IPS-18a (cell line): ENCODE measurements at regions not wholly inside any gene's neighbourhood (a gene's known extent, or its start where the extent isn't known, plus 50 kb on each side); places are given as distances from the start of the nearest gene placed in this dataset.
"Not testable (repeated sequence)": the region's sequence is repeated elsewhere in the genome, so short reads cannot be mapped to it uniquely, and the experiment has no call there.

Source experiments
- H3K27ac ChIP-seq: one replicate; pipeline ENCODE4 v1.5.1; 2013; ENCODE audit warnings: low read length
- H3K27me3 ChIP-seq: one replicate; pipeline ENCODE4 v1.6.1; 2013; ENCODE audit warnings: mild to moderate bottlenecking, low read length; ENCODE audit not compliant: control insufficient read depth, insufficient read depth
- H3K36me3 ChIP-seq: one replicate; pipeline ENCODE4 v1.6.1; 2013; ENCODE audit warnings: low read depth, low read length; ENCODE audit not compliant: control insufficient read depth
- H3K4me1 ChIP-seq: one replicate; pipeline ENCODE4 v1.6.1; 2013; ENCODE audit warnings: low read depth, low read length; ENCODE audit not compliant: control insufficient read depth
- H3K4me3 ChIP-seq: one replicate; pipeline ENCODE4 v1.5.1; 2013; ENCODE audit warnings: low read length
- H3K9ac ChIP-seq: one replicate; pipeline ENCODE4 v1.6.1; 2013; ENCODE audit warnings: mild to moderate bottlenecking, low read length, moderate library complexity
- H3K9me3 ChIP-seq: one replicate; pipeline ENCODE4 v1.6.1; 2013; ENCODE audit warnings: low read depth, low read length; ENCODE audit not compliant: control insufficient read depth

GRCh38 chr9:30010691-30011090 is 2373.8 kb upstream of the ACO1 start:
- Histone ChIP-seq H3K4me3 (no peak overlapping the region), H3K9ac (no peak overlapping the region), H3K9me3 (no peaks in the 10 kb centered on the region), H3K4me1 (no peaks in the 10 kb centered on the region), H3K27me3 (no peaks in the 10 kb centered on the region), H3K27ac (no peak overlapping the region), H3K36me3 (no peaks in the 10 kb centered on the region)

GRCh38 chr9:30012622-30013021 is 2371.8 kb upstream of the ACO1 start:
- Histone ChIP-seq H3K4me1 (no peaks in the 10 kb centered on the region), H3K27me3 (no peaks in the 10 kb centered on the region), H3K36me3 (no peaks in the 10 kb centered on the region), H3K4me3 (no peak overlapping the region), H3K27ac (no peak overlapping the region), H3K9ac (no peak overlapping the region), H3K9me3 (no peaks in the 10 kb centered on the region)

GRCh38 chr9:30015073-30015472 is 2369.4 kb upstream of the ACO1 start:
- no peaks in the 10 kb centered on the region for H3K36me3 ChIP-seq
- H3K4me3 ChIP-seq: no peak overlapping the region
- no peaks in the 10 kb centered on the region for H3K9me3 ChIP-seq
- H3K27me3 ChIP-seq: no peaks in the 10 kb centered on the region
- no peak overlapping the region for H3K27ac ChIP-seq
- H3K4me1 ChIP-seq: no peaks in the 10 kb centered on the region
- H3K9ac ChIP-seq: no peak overlapping the region

DNA sequence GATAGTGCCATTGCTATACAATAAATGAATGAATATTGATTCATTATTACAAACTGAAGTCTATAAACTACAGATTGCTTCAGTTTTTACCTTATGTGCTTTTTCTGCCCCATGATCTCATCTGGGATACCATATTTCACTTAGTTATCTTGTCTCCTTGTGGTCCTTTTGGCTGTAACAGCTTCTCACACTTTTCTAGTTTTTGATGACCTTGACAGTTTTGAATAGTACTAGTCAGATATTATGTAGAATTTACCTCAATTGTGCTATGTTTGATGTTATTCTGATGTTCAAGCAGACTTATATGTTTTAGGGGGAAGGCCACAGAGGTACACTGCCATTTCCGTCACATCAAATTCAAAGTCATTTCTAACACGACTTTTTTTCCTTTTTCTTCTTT is 2364.3 kb upstream of the ACO1 start:
- H3K27me3 ChIP-seq: no peaks in the 10 kb centered on the region
- no peaks in the 10 kb centered on the region for H3K36me3 ChIP-seq
- H3K9me3 ChIP-seq: no peaks in the 10 kb centered on the region
- H3K4me1 ChIP-seq: no peaks in the 10 kb centered on the region
- H3K4me3 ChIP-seq: no peak overlapping the region
- no peak overlapping the region for H3K9ac ChIP-seq
- no peak overlapping the region for H3K27ac ChIP-seq

- Histone ChIP-seq H3K27ac (no peak overlapping the region), H3K9me3 (peaks cover 4% of the 10 kb centered on the region), H3K4me3 (no peak overlapping the region), H3K9ac (no peak overlapping the region), H3K36me3 (no peaks in the 10 kb centered on the region), H3K4me1 (no peaks in the 10 kb centered on the region), H3K27me3 (no peaks in the 10 kb centered on the region)
These were observed 2348.7 kb upstream of the ACO1 start for GRCh38 chr9:30035761-30036160.

- Histone ChIP-seq H3K4me1 (no peaks in the 10 kb centered on the region), H3K27me3 (no peaks in the 10 kb centered on the region), H3K9ac (no peak overlapping the region)
These were observed 2347.9 kb upstream of the ACO1 start for GRCh38 chr9:30036558-30036957.

GRCh38 chr9:30039712-30040111 is 2344.7 kb upstream of the ACO1 start:
- H3K4me1 ChIP-seq: no peaks in the 10 kb centered on the region
- H3K9me3 ChIP-seq: no peaks in the 10 kb centered on the region
- no peak overlapping the region for H3K27ac ChIP-seq
- no peak overlapping the region for H3K9ac ChIP-seq
- H3K4me3 ChIP-seq: no peak overlapping the region
- no peaks in the 10 kb centered on the region for H3K27me3 ChIP-seq
- no peaks in the 10 kb centered on the region for H3K36me3 ChIP-seq

More at GRCh38 chr9:30036558-30036957, 2347.9 kb upstream of the ACO1 start:
- Histone ChIP-seq H3K9me3 (peaks cover 4% of the 10 kb centered on the region), H3K27ac (no peak overlapping the region), H3K36me3 (no peaks in the 10 kb centered on the region), H3K4me3 (no peak overlapping the region)

DNA sequence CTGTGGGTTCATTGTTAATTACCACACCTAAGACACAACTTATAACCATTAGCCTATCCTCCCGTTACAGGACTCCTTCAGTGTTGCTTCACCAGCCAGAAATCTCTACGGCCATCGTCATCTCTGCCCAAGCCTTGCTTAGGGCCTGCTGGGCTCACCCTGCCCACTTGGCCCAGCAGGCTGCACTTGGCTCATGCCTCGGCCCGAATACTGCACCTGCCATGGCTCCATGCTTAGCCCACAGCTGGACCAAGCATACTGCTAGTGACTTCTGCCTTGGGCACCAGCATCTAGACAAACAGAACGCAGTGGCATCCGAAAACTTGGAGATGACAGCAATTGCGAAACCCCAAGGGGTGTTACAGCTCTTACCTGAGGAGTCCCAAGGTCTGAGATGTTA is 2336.0 kb upstream of the ACO1 start:
- Histone ChIP-seq H3K36me3 (no peaks in the 10 kb centered on the region), H3K9me3 (no peaks in the 10 kb centered on the region), H3K9ac (no peak overlapping the region), H3K4me3 (no peak overlapping the region), H3K4me1 (no peaks in the 10 kb centered on the region), H3K27ac (no peak overlapping the region), H3K27me3 (no peaks in the 10 kb centered on the region)

DNA sequence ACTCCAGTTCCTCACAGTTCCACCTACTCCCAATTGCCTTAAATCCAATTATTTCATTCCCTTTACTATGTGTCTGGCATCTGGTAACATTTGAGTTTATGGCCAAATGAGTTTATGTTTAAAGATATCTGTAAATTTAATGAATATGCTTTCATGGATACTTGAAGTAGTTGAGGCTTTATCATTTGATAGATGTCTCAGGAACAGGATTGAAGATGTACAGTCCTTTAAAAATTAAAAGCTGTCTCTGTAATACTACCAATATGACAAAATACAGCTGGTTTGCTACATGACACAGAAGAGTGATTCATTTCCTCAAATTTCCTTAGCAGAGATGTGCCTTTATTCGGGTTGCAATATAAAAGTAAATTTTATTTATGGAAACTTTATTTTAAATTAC is 2326.0 kb upstream of the ACO1 start:
- Histone ChIP-seq H3K27ac (no peak overlapping the region), H3K27me3 (no peaks in the 10 kb centered on the region), H3K4me3 (no peak overlapping the region), H3K9ac (no peak overlapping the region), H3K4me1 (no peaks in the 10 kb centered on the region), H3K9me3 (no peaks in the 10 kb centered on the region), H3K36me3 (no peaks in the 10 kb centered on the region)

DNA sequence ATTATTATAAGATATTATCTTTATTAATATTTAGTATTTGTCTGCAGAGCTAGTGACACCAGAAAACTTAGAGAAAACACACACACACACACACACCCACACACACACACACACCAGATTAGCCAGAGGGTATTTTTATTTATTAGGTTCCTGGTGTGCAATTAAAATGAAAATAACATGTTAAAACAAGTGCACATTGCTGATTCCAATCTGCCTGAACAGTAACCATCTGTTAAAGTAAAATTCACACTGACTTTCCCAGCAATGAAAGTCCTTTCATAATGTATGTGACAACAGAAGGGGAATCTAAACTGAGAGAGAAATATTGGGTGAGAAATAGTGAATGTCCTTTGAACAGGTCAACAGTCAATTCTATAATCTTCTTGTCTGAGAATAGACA is 2323.5 kb upstream of the ACO1 start:
- no peaks in the 10 kb centered on the region for H3K27me3 ChIP-seq
- H3K4me1 ChIP-seq: no peaks in the 10 kb centered on the region
- H3K27ac ChIP-seq: no peak overlapping the region
- H3K9me3 ChIP-seq: no peaks in the 10 kb centered on the region
- no peak overlapping the region for H3K4me3 ChIP-seq
- H3K36me3 ChIP-seq: no peaks in the 10 kb centered on the region
- no peak overlapping the region for H3K9ac ChIP-seq

- Histone ChIP-seq H3K9ac (no peak overlapping the region), H3K27me3 (no peaks in the 10 kb centered on the region), H3K9me3 (no peaks in the 10 kb centered on the region), H3K27ac (no peak overlapping the region), H3K4me3 (no peak overlapping the region), H3K4me1 (no peaks in the 10 kb centered on the region), H3K36me3 (no peaks in the 10 kb centered on the region)
These were observed 2318.6 kb upstream of the ACO1 start for GRCh38 chr9:30065888-30066287.

GRCh38 chr9:30069236-30069635 is 2315.2 kb upstream of the ACO1 start:
- not testable (repeated sequence) for H3K9me3 ChIP-seq, H3K27ac ChIP-seq, H3K4me1 ChIP-seq, H3K9ac ChIP-seq, H3K36me3 ChIP-seq, H3K27me3 ChIP-seq, H3K4me3 ChIP-seq
